GM13976 (cell line): ENCODE measurements at regions not wholly inside any gene's neighbourhood (a gene's known extent, or its start where the extent isn't known, plus 50 kb on each side); places are given as distances from the start of the nearest gene placed in this dataset.
A peak's percentile ranks its signal among the peaks of the same experiment; 100 is the strongest.

Experiments
- DNase-seq: peaks from one replicate; pipeline ENCODE4 v3.0.0; 2012; ENCODE audit warnings: low spot score
- CTCF ChIP-seq: IDR thresholded peaks from 2 replicates; pipeline ENCODE4 v1.5.1; 2012; ENCODE audit warnings: borderline replicate concordance, mild to moderate bottlenecking; ENCODE audit not compliant: insufficient read depth; ENCODE audit errors: extremely low read depth, missing control alignments, control extremely low read depth
- in situ Hi-C: fragments of 300-500 bp; cut with MboI; formaldehyde crosslinking; loops from one replicate; pipeline ENCODE4 v1.12.0; 2022; ENCODE audit warnings: low sequenced_read_pairs, mixed read lengths, inconsistent platforms; ENCODE audit not compliant: unreplicated experiment

- in situ Hi-C loops = no loop called here
- DNase-seq = no peak
These were observed 290.7 kb upstream of the FAM241A start for GRCh38 chr4:111854494-111855087.

GRCh38 chr4:111855308-111855707 is 289.9 kb upstream of the FAM241A start:
- in situ Hi-C loops = no loop called here
- DNase-seq = no peak
- no peak for TF ChIP-seq CTCF

More at GRCh38 chr4:111854494-111855087, 290.7 kb upstream of the FAM241A start:
- peak; percentile 34 for TF ChIP-seq CTCF

- in situ Hi-C loops = no loop called here
- TF ChIP-seq CTCF = no peak
- DNase-seq = no peak
These were observed 281.2 kb upstream of the FAM241A start for GRCh38 chr4:111864066-111864465.

GRCh38 chr4:111869339-111869738 is 275.9 kb upstream of the FAM241A start:
- no peak for TF ChIP-seq CTCF
- in situ Hi-C loops = no loop called here
- no peak for DNase-seq

- in situ Hi-C loops = no loop called here
- TF ChIP-seq CTCF = no peak
- DNase-seq = no peak
These were observed 273.5 kb upstream of the FAM241A start for GRCh38 chr4:111871802-111872201.

GRCh38 chr4:111873801-111874200 is 271.5 kb upstream of the FAM241A start:
- no peak for TF ChIP-seq CTCF
- in situ Hi-C loops = no loop called here
- DNase-seq = no peak
